HG02885 (cell line): ENCODE measurements at regions not wholly inside any gene's neighbourhood (a gene's known extent, or its start where the extent isn't known, plus 50 kb on each side); places are given as distances from the start of the nearest gene placed in this dataset.
"Not testable (repeated sequence)": the region's sequence is repeated elsewhere in the genome, so short reads cannot be mapped to it uniquely, and the experiment has no call there.

Experiments
- ATAC-seq: cut with Tn5 transposase; IDR thresholded peaks from one replicate; pipeline ENCODE4 v1.9.1; 2021; ENCODE audit warnings: mild to moderate bottlenecking; ENCODE audit not compliant: unreplicated experiment, poor library complexity

- ATAC-seq: no peak
These were observed 142.6 kb upstream of the FHL2 start for GRCh38 chr2:105541189-105542050.

GRCh38 chr2:105540642-105541041 lies 141.8 kb upstream of the FHL2 start:
- ATAC-seq: no peak

- ATAC-seq: no peak
These were observed 140.5 kb upstream of the FHL2 start for GRCh38 chr2:105539331-105539730.

- ATAC-seq: no peak
These were observed 140.0 kb upstream of the FHL2 start for GRCh38 chr2:105538840-105539239.

GRCh38 chr2:105537920-105538319 lies 139.1 kb upstream of the FHL2 start:
- ATAC-seq: no peak

- no peak for ATAC-seq
These were observed 138.6 kb upstream of the FHL2 start for GRCh38 chr2:105537466-105537865.

GRCh38 chr2:105536175-105536574 lies 137.3 kb upstream of the FHL2 start:
- no peak for ATAC-seq

- not testable (repeated sequence) for ATAC-seq
These were observed 130.4 kb upstream of the FHL2 start for GRCh38 chr2:105529258-105529657.

- ATAC-seq: no peak
These were observed 127.4 kb upstream of the FHL2 start for GRCh38 chr2:105526000-105526925.

- no peak for ATAC-seq
These were observed 126.3 kb upstream of the FHL2 start for GRCh38 chr2:105525201-105525600.

GRCh38 chr2:105522645-105523044 lies 123.8 kb upstream of the FHL2 start:
- no peak for ATAC-seq

- no peak for ATAC-seq
These were observed 122.8 kb upstream of the FHL2 start for GRCh38 chr2:105521616-105522015.

GRCh38 chr2:105521176-105521575 lies 122.3 kb upstream of the FHL2 start:
- ATAC-seq: no peak

- no peak for ATAC-seq
These were observed 120.7 kb upstream of the FHL2 start for GRCh38 chr2:105519516-105519915.

- no peak for ATAC-seq
These were observed 120.0 kb upstream of the FHL2 start for GRCh38 chr2:105518897-105519296.

- ATAC-seq: no peak
These were observed 119.2 kb upstream of the FHL2 start for GRCh38 chr2:105517814-105518705.

GRCh38 chr2:105515581-105516415 lies 116.9 kb upstream of the FHL2 start:
- no peak for ATAC-seq

- ATAC-seq: no peak
These were observed 115.7 kb upstream of the FHL2 start for GRCh38 chr2:105514576-105514975.

- ATAC-seq: no peak
These were observed 112.1 kb upstream of the FHL2 start for GRCh38 chr2:105510761-105511528.
